Stimulated activated CD4-positive, alpha-beta T cell treated with anti-CD3 and anti-CD28 coated beads, Interleukin-1b, Interleukin-23, amount 100 ng/mL, for 1 hour (primary cell): ENCODE measurements at regions not wholly inside any gene's neighbourhood (a gene's known extent, or its start where the extent isn't known, plus 50 kb on each side); places are given as distances from the start of the nearest gene placed in this dataset.

Source experiments
- DNase-seq, 2 donors: peaks; one replicate each; pipeline ENCODE4 v3.0.0-alpha.2; 2020; ENCODE audit warnings: low read depth in 2 of 2

- DNase-seq = no peak
These were observed 93.8 kb upstream of the SMNDC1 start for GRCh38 chr10:110398419-110399105.

- DNase-seq = no peak
These were observed 94.6 kb upstream of the SMNDC1 start for GRCh38 chr10:110399106-110399964.

- no peak for DNase-seq
These were observed 95.5 kb upstream of the SMNDC1 start for GRCh38 chr10:110399965-110400933.

GRCh38 chr10:110401401-110402076, 96.2 kb upstream of the DUSP5 start:
- no peak for DNase-seq

GRCh38 chr10:110402077-110402416, 95.7 kb upstream of the DUSP5 start:
- DNase-seq = no peak

GRCh38 chr10:110403593-110403992, 94.1 kb upstream of the DUSP5 start:
- DNase-seq = no peak

GRCh38 chr10:110404413-110404812, 93.3 kb upstream of the DUSP5 start:
- DNase-seq = no peak

- DNase-seq = no peak
These were observed 92.9 kb upstream of the DUSP5 start for GRCh38 chr10:110404825-110405224.

GRCh38 chr10:110405380-110405779, 92.3 kb upstream of the DUSP5 start:
- no peak for DNase-seq

GRCh38 chr10:110407301-110408170, 90.2 kb upstream of the DUSP5 start:
- DNase-seq = no peak

GRCh38 chr10:110408203-110408871, 89.4 kb upstream of the DUSP5 start:
- DNase-seq = no peak

- no peak for DNase-seq
These were observed 88.8 kb upstream of the DUSP5 start for GRCh38 chr10:110408943-110409342.

- no peak for DNase-seq
These were observed 88.2 kb upstream of the DUSP5 start for GRCh38 chr10:110409488-110409887.

- no peak for DNase-seq
These were observed 87.8 kb upstream of the DUSP5 start for GRCh38 chr10:110409926-110410325.

- no peak for DNase-seq
These were observed 87.2 kb upstream of the DUSP5 start for GRCh38 chr10:110410329-110411046.

- DNase-seq = no peak
These were observed 86.7 kb upstream of the DUSP5 start for GRCh38 chr10:110411047-110411410.

GRCh38 chr10:110413049-110413783, 84.5 kb upstream of the DUSP5 start:
- DNase-seq = no peak

GRCh38 chr10:110413903-110414547, 83.7 kb upstream of the DUSP5 start:
- DNase-seq = no peak
